ENCODE measurements at regions not wholly inside any gene's neighbourhood (a gene's known extent, or its start where the extent isn't known, plus 50 kb on each side); places are given as distances from the start of the nearest gene placed in this dataset.

- Histone ChIP-seq H3K4me3 (ENCODE audit: low read depth, low read length) (no peak overlapping the region), H3K36me3 (ENCODE audit: control insufficient read depth, insufficient read depth, low read length) (no peaks in the 10 kb centered on the region), H3K27me3 (ENCODE audit: control insufficient read depth, insufficient read depth, low read length) (no peaks in the 10 kb centered on the region)
- DNase-seq (ENCODE audit: low read depth) = no peak
- ChIA-PET CTCF (no interaction called here), POLR2A (no interaction called here)
- no peak for TF ChIP-seq CTCF (IDR thresholded peaks at IDR 0.05; ENCODE audit: insufficient read depth, low read depth, low read length)
These were observed 509.9 kb upstream of the ZFP42 start for GRCh38 chr4:187485676-187486075.

- Histone ChIP-seq H3K4me3 (ENCODE audit: low read depth, low read length) (no peak overlapping the region), H3K36me3 (ENCODE audit: control insufficient read depth, insufficient read depth, low read length) (no peaks in the 10 kb centered on the region), H3K27me3 (ENCODE audit: control insufficient read depth, insufficient read depth, low read length) (no peaks in the 10 kb centered on the region)
- CTCF ChIA-PET = no interaction called here
- no peak for DNase-seq (ENCODE audit: low read depth)
- no peak for TF ChIP-seq CTCF (IDR thresholded peaks at IDR 0.05; ENCODE audit: insufficient read depth, low read depth, low read length)
- POLR2A ChIA-PET = no interaction called here
These were observed 504.3 kb upstream of the ZFP42 start for GRCh38 chr4:187491286-187491685.

GRCh38 chr4:187491959-187492358 is 503.6 kb upstream of the ZFP42 start:
- no peaks in the 10 kb centered on the region for H3K27me3 ChIP-seq (ENCODE audit: control insufficient read depth, insufficient read depth, low read length)
- CTCF ChIA-PET = no interaction called here
- no peaks in the 10 kb centered on the region for H3K36me3 ChIP-seq (ENCODE audit: control insufficient read depth, insufficient read depth, low read length)
- no peak overlapping the region for H3K4me3 ChIP-seq (ENCODE audit: low read depth, low read length)
- no peak for TF ChIP-seq CTCF (IDR thresholded peaks at IDR 0.05; ENCODE audit: insufficient read depth, low read depth, low read length)
- POLR2A ChIA-PET = no interaction called here
- no peak for DNase-seq (ENCODE audit: low read depth)

- DNase-seq (ENCODE audit: low read depth) = no peak
- H3K27me3 ChIP-seq (ENCODE audit: control insufficient read depth, insufficient read depth, low read length) = no peaks in the 10 kb centered on the region
- no peaks in the 10 kb centered on the region for H3K36me3 ChIP-seq (ENCODE audit: control insufficient read depth, insufficient read depth, low read length)
- CTCF ChIA-PET = no interaction called here
- H3K4me3 ChIP-seq (ENCODE audit: low read depth, low read length) = no peak overlapping the region
- no peak for TF ChIP-seq CTCF (IDR thresholded peaks at IDR 0.05; ENCODE audit: insufficient read depth, low read depth, low read length)
- POLR2A ChIA-PET = no interaction called here
These were observed 501.9 kb upstream of the ZFP42 start for GRCh38 chr4:187493661-187494060.

DNA sequence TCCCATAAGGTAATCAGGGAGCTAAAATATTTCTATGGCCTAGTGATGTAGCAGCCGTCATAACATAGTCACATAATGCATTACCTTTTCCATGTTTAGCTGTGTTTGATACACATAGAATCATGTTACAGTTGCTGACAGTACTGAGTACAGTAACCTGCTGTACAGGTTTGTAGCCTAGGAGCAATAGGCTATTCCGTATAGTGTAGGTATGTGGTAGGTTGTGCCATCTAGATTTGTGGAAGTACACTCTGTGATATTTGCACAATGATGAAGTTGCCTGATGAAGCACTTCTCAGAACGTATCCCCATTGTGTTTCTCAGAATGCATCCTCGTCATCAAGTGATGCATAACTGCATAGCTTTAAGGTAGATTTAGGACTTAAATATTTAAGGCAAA is 495.6 kb upstream of the ZFP42 start:
- ChIA-PET POLR2A (no interaction called here), CTCF (no interaction called here)
- Histone ChIP-seq H3K36me3 (ENCODE audit: control insufficient read depth, insufficient read depth, low read length) (no peaks in the 10 kb centered on the region), H3K27me3 (ENCODE audit: control insufficient read depth, insufficient read depth, low read length) (no peaks in the 10 kb centered on the region), H3K4me3 (ENCODE audit: low read depth, low read length) (no peak overlapping the region)
- DNase-seq (ENCODE audit: low read depth) = no peak
- no peak for TF ChIP-seq CTCF (IDR thresholded peaks at IDR 0.05; ENCODE audit: insufficient read depth, low read depth, low read length)

Data from BJ (cell line).